ENCODE measurements at regions not wholly inside any gene's neighbourhood (a gene's known extent, or its start where the extent isn't known, plus 50 kb on each side); places are given as distances from the start of the nearest gene placed in this dataset.

- TF ChIP-seq ZNF565 (CRISPR knock-in tag; conservative IDR thresholded peaks at IDR 0.05; ENCODE audit: low read depth) (no peak), TSHZ2 (CRISPR knock-in tag; IDR thresholded peaks at IDR 0.05) (no peak), GLIS3 (CRISPR knock-in tag; IDR thresholded peaks at IDR 0.05) (0 out of 2 replicates have a peak, but pooled peaks have one; percentile 22), CSDC2 (CRISPR knock-in tag; IDR thresholded peaks at IDR 0.05) (no peak), PPARA (CRISPR knock-in tag; IDR thresholded peaks at IDR 0.05; ENCODE audit: borderline replicate concordance) (no peak), ZNF70 (CRISPR knock-in tag; IDR thresholded peaks at IDR 0.05) (no peak), ISL1 (CRISPR knock-in tag; IDR thresholded peaks at IDR 0.05) (no peak), RARB (CRISPR knock-in tag; IDR thresholded peaks at IDR 0.05) (no peak), ZC3H10 (CRISPR knock-in tag; IDR thresholded peaks at IDR 0.05) (no peak), TOX (CRISPR knock-in tag; IDR thresholded peaks at IDR 0.05; ENCODE audit: borderline replicate concordance) (no peak), TCF4 (CRISPR knock-in tag; IDR thresholded peaks at IDR 0.05; ENCODE audit: borderline replicate concordance) (peak; percentile 69; the same call in 1 of the 2 replicates), CREB5 (CRISPR knock-in tag; IDR thresholded peaks at IDR 0.05; ENCODE audit: low read depth) (no peak)
- TF ChIP-seq, protein P1, sequence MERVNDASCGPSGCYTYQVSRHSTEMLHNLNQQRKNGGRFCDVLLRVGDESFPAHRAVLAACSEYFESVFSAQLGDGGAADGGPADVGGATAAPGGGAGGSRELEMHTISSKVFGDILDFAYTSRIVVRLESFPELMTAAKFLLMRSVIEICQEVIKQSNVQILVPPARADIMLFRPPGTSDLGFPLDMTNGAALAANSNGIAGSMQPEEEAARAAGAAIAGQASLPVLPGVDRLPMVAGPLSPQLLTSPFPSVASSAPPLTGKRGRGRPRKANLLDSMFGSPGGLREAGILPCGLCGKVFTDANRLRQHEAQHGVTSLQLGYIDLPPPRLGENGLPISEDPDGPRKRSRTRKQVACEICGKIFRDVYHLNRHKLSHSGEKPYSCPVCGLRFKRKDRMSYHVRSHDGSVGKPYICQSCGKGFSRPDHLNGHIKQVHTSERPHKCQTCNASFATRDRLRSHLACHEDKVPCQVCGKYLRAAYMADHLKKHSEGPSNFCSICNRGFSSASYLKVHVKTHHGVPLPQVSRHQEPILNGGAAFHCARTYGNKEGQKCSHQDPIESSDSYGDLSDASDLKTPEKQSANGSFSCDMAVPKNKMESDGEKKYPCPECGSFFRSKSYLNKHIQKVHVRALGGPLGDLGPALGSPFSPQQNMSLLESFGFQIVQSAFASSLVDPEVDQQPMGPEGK (CRISPR knock-in tag; IDR thresholded peaks at IDR 0.05; ENCODE audit: borderline replicate concordance), result no peak
- no peak for ATAC-seq
Observed at GRCh38 chr5:103657301-103657700, 94.7 kb upstream of the NUDT12 start.

DNA sequence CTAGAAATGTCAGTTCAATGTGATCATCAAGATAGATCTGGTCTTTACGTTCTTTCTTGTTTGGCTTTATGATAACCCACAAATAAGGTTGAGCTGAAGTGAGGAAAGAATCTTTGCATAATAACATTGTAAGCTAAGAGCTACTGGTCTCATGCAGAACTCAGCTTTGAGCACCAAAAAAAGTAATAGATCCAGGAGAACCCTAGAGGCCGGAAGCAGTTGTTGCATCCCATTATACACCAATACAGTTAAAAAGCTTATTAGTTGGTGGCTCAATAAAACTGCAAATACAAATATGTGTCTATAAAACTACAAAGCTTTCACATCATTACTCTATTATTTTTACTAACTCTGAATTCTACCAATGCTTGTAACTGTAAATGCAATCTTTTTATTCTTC is 85.5 kb upstream of the NUDT12 start:
- no peak for TF ChIP-seq ZFP30 (CRISPR knock-in tag; IDR thresholded peaks at IDR 0.05)
- ATAC-seq, result no peak

DNA sequence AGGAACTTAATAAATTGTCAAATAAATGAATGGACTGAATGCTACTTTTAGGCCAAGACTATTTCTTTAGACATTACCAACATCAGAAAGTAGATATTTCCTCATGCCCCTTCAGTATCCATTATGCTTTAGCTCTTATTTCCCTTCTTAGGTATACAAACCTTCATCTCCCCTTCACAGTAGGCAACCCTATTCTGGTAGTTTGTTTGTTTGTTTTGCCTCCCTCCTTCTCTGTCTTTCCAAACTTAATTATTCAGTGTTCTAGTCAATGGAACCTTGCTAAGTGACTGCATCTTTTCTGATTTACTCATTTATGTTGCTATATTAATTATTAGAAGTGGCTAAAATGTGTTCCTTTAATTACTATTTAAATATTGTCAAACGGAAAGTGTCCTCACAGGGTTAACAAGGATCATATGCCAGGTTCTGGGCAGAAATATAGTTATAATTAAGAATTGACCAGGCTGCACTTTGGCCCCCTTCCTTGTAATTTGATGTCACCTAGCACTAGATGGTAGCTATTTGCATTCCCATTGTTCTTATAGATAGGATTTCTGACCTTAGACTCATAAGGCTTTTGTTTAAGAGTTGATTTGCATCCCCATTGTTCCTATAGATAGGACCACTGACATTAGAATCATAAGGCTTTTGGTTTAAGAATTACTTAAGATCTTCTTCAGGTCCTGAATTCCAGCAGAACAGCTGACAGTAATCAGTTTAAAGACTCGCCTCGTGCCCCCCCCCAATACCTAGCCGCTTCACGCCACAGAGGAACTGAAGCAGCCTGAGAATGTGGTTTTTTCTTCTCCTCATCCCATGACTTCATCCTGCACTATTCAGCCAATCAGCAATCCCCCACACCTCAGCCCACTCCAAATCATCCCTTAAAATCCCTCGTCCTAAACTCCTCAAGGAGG is 84.4 kb upstream of the NUDT12 start:
- ATAC-seq, result no peak
- TF ChIP-seq CREB5 (CRISPR knock-in tag; IDR thresholded peaks at IDR 0.05; ENCODE audit: low read depth) (no peak), CSDC2 (CRISPR knock-in tag; IDR thresholded peaks at IDR 0.05) (no peak), GLIS3 (CRISPR knock-in tag; IDR thresholded peaks at IDR 0.05) (no peak), ISL1 (CRISPR knock-in tag; IDR thresholded peaks at IDR 0.05) (no peak), ZFP30 (CRISPR knock-in tag; IDR thresholded peaks at IDR 0.05) (no peak)

DNA sequence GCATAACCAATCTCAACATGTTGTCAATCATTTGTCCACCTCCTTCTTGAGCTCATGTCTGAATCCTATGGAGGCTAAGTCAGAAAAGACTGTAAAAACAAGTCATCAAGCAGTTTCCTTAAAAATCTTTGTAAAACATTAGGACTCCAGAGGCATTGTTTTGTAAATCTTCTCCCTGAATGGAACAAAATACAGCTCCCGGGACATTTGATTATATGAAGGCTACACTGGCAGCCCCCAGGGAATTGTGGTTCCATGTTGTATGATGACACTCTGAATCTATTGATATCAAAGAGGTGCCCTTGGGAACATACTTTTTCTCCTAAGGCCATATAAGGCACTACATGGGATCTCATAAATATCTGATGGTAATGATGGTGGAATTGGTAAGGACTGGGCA is 83.2 kb upstream of the NUDT12 start:
- TF ChIP-seq BACH2 (CRISPR knock-in tag; IDR thresholded peaks at IDR 0.05; ENCODE audit: borderline replicate concordance) (no peak), ZFP3 (CRISPR knock-in tag; IDR thresholded peaks at IDR 0.05) (no peak), TCF4 (CRISPR knock-in tag; IDR thresholded peaks at IDR 0.05; ENCODE audit: borderline replicate concordance) (no peak)
- no peak for ATAC-seq

GRCh38 chr5:103638979-103639378 is 76.4 kb upstream of the NUDT12 start:
- no peak for ATAC-seq
- no peak for TF ChIP-seq CREB5 (CRISPR knock-in tag; IDR thresholded peaks at IDR 0.05; ENCODE audit: low read depth)
- no peak for TF ChIP-seq TOX (CRISPR knock-in tag; IDR thresholded peaks at IDR 0.05; ENCODE audit: borderline replicate concordance)
- TF ChIP-seq PPARA (CRISPR knock-in tag; IDR thresholded peaks at IDR 0.05; ENCODE audit: borderline replicate concordance), result no peak
- TF ChIP-seq RARB (CRISPR knock-in tag; IDR thresholded peaks at IDR 0.05), result no peak
- no peak for TF ChIP-seq ZFP3 (CRISPR knock-in tag; IDR thresholded peaks at IDR 0.05)
- TF ChIP-seq, protein P2, sequence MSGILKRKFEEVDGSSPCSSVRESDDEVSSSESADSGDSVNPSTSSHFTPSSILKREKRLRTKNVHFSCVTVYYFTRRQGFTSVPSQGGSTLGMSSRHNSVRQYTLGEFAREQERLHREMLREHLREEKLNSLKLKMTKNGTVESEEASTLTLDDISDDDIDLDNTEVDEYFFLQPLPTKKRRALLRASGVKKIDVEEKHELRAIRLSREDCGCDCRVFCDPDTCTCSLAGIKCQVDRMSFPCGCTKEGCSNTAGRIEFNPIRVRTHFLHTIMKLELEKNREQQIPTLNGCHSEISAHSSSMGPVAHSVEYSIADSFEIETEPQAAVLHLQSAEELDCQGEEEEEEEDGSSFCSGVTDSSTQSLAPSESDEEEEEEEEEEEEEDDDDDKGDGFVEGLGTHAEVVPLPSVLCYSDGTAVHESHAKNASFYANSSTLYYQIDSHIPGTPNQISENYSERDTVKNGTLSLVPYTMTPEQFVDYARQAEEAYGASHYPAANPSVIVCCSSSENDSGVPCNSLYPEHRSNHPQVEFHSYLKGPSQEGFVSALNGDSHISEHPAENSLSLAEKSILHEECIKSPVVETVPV (CRISPR knock-in tag; IDR thresholded peaks at IDR 0.05), result no peak
- no peak for TF ChIP-seq BACH2 (CRISPR knock-in tag; IDR thresholded peaks at IDR 0.05; ENCODE audit: borderline replicate concordance)
- no peak for TF ChIP-seq ARNTL (CRISPR knock-in tag; IDR thresholded peaks at IDR 0.05; ENCODE audit: borderline replicate concordance, low read depth)
- no peak for TF ChIP-seq ESRRG (CRISPR knock-in tag; IDR thresholded peaks at IDR 0.05)
